ENCODE measurements at regions not wholly inside any gene's neighbourhood (a gene's known extent, or its start where the extent isn't known, plus 50 kb on each side); places are given as distances from the start of the nearest gene placed in this dataset.

- TF ChIP-seq GATA3 (IDR thresholded peaks at IDR 0.05; ENCODE audit: low read depth, low read length): no peak
- TF ChIP-seq GATA2 (IDR thresholded peaks at IDR 0.05; ENCODE audit: low read depth, low read length): no peak
Measured at GRCh38 chr20:6253396-6253795, 130.6 kb upstream of the FERMT1 start.

Measured in SH-SY5Y (cell line).